NCI-H748 treated with DMSO at 0.1 percent for 48 hours (cell line): ENCODE measurements at regions not wholly inside any gene's neighbourhood (a gene's known extent, or its start where the extent isn't known, plus 50 kb on each side); places are given as distances from the start of the nearest gene placed in this dataset.

Experiments used
- DNase-seq: peaks from one replicate; lab custom pipeline; 2025; lab: John Stamatoyannopoulos, UW

- DNase-seq, result no peak
These were observed 196.3 kb downstream of the SNX10 start for GRCh38 chr7:26487780-26488515.

GRCh38 chr7:26489391-26489790, 197.7 kb downstream of the SNX10 start:
- no peak for DNase-seq

GRCh38 chr7:26489906-26490639, 198.4 kb downstream of the SNX10 start:
- no peak for DNase-seq

GRCh38 chr7:26490640-26491624, 199.3 kb downstream of the SNX10 start:
- peak; percentile 78 for DNase-seq

- peak; percentile 40 for DNase-seq
These were observed 201.2 kb downstream of the SNX10 start for GRCh38 chr7:26492816-26493215.

- DNase-seq, result no peak
These were observed 202.2 kb downstream of the SNX10 start for GRCh38 chr7:26493737-26494428.

GRCh38 chr7:26495569-26495968, 203.9 kb downstream of the SNX10 start:
- DNase-seq, result no peak

GRCh38 chr7:26497801-26498596, 206.3 kb downstream of the SNX10 start:
- no peak for DNase-seq

- DNase-seq, result no peak
These were observed 207.7 kb downstream of the SNX10 start for GRCh38 chr7:26499315-26499897.

- DNase-seq, result peak; percentile 49
These were observed 209.2 kb downstream of the SNX10 start for GRCh38 chr7:26500749-26501352.

GRCh38 chr7:26504411-26505120, 212.9 kb downstream of the SNX10 start:
- DNase-seq, result no peak

- no peak for DNase-seq
These were observed 214.5 kb downstream of the SNX10 start for GRCh38 chr7:26506196-26506595.

GRCh38 chr7:26507108-26507987, 215.7 kb downstream of the SNX10 start:
- DNase-seq, result peak; percentile 71

GRCh38 chr7:26508481-26508880, 216.8 kb downstream of the SNX10 start:
- DNase-seq, result peak; percentile 84

GRCh38 chr7:26508917-26509316, 217.3 kb downstream of the SNX10 start:
- peak; percentile 93 for DNase-seq

- no peak for DNase-seq
These were observed 218.7 kb downstream of the SNX10 start for GRCh38 chr7:26510231-26510957.

- no peak for DNase-seq
These were observed 220.2 kb downstream of the SNX10 start for GRCh38 chr7:26511866-26512265.

GRCh38 chr7:26512737-26513136, 221.1 kb downstream of the SNX10 start:
- no peak for DNase-seq
